ENCODE measurements at regions not wholly inside any gene's neighbourhood (a gene's known extent, or its start where the extent isn't known, plus 50 kb on each side); places are given as distances from the start of the nearest gene placed in this dataset.

DNA sequence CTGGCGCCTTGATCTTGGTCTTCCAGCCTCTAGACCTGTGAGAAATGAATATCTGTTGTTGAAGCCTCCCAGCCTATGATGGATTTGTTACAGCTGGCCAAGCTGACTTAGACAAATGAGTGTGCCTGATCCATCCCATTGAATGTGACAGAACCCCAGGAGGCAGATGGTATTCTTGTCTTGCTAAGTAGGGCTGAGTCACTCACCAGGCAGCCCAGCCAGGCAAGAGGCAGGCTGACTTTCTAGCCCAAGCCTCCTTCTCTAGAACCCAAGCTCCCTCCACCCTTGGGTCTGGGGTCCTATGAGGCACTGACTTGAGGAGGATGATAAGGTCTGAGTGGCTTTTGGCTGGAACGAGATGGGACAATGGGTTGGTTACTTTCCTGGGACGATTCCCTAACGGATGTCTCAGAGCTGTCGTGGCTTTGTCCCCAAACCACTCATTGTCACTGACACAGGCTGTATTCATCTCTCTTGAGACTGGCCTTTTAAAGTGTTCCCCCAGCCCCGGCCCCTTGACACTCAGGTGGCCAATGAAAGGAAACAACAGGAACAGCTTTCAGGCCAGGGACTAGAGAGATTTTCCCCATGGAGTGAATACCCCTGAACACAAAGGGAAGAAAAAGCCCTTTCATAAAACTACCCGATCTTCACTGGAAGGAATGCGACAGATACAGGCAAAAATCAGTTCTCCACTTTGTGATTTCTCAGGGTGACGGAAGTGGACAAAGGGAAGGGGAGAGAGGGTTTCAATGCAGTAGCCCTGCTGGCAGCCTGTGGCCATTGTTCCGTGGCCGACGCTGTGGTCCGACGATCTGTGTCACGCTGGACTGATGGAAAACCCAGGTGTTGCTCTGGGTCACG, 264.2 kb downstream of the AACS start (continued):
- TF ChIP-seq, protein P1, sequence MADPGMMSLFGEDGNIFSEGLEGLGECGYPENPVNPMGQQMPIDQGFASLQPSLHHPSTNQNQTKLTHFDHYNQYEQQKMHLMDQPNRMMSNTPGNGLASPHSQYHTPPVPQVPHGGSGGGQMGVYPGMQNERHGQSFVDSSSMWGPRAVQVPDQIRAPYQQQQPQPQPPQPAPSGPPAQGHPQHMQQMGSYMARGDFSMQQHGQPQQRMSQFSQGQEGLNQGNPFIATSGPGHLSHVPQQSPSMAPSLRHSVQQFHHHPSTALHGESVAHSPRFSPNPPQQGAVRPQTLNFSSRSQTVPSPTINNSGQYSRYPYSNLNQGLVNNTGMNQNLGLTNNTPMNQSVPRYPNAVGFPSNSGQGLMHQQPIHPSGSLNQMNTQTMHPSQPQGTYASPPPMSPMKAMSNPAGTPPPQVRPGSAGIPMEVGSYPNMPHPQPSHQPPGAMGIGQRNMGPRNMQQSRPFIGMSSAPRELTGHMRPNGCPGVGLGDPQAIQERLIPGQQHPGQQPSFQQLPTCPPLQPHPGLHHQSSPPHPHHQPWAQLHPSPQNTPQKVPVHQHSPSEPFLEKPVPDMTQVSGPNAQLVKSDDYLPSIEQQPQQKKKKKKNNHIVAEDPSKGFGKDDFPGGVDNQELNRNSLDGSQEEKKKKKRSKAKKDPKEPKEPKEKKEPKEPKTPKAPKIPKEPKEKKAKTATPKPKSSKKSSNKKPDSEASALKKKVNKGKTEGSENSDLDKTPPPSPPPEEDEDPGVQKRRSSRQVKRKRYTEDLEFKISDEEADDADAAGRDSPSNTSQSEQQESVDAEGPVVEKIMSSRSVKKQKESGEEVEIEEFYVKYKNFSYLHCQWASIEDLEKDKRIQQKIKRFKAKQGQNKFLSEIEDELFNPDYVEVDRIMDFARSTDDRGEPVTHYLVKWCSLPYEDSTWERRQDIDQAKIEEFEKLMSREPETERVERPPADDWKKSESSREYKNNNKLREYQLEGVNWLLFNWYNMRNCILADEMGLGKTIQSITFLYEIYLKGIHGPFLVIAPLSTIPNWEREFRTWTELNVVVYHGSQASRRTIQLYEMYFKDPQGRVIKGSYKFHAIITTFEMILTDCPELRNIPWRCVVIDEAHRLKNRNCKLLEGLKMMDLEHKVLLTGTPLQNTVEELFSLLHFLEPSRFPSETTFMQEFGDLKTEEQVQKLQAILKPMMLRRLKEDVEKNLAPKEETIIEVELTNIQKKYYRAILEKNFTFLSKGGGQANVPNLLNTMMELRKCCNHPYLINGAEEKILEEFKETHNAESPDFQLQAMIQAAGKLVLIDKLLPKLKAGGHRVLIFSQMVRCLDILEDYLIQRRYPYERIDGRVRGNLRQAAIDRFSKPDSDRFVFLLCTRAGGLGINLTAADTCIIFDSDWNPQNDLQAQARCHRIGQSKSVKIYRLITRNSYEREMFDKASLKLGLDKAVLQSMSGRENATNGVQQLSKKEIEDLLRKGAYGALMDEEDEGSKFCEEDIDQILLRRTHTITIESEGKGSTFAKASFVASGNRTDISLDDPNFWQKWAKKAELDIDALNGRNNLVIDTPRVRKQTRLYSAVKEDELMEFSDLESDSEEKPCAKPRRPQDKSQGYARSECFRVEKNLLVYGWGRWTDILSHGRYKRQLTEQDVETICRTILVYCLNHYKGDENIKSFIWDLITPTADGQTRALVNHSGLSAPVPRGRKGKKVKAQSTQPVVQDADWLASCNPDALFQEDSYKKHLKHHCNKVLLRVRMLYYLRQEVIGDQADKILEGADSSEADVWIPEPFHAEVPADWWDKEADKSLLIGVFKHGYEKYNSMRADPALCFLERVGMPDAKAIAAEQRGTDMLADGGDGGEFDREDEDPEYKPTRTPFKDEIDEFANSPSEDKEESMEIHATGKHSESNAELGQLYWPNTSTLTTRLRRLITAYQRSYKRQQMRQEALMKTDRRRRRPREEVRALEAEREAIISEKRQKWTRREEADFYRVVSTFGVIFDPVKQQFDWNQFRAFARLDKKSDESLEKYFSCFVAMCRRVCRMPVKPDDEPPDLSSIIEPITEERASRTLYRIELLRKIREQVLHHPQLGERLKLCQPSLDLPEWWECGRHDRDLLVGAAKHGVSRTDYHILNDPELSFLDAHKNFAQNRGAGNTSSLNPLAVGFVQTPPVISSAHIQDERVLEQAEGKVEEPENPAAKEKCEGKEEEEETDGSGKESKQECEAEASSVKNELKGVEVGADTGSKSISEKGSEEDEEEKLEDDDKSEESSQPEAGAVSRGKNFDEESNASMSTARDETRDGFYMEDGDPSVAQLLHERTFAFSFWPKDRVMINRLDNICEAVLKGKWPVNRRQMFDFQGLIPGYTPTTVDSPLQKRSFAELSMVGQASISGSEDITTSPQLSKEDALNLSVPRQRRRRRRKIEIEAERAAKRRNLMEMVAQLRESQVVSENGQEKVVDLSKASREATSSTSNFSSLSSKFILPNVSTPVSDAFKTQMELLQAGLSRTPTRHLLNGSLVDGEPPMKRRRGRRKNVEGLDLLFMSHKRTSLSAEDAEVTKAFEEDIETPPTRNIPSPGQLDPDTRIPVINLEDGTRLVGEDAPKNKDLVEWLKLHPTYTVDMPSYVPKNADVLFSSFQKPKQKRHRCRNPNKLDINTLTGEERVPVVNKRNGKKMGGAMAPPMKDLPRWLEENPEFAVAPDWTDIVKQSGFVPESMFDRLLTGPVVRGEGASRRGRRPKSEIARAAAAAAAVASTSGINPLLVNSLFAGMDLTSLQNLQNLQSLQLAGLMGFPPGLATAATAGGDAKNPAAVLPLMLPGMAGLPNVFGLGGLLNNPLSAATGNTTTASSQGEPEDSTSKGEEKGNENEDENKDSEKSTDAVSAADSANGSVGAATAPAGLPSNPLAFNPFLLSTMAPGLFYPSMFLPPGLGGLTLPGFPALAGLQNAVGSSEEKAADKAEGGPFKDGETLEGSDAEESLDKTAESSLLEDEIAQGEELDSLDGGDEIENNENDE (IDR thresholded peaks at IDR 0.05; ENCODE audit: insufficient replicate concordance, low read length) = peak; percentile 28
- no peak for TF ChIP-seq RXRA (IDR thresholded peaks at IDR 0.05; ENCODE audit: insufficient read depth, low read depth, low read length)
- no peak for TF ChIP-seq POLR2A (IDR thresholded peaks at IDR 0.05; ENCODE audit: control extremely low read depth in 1 of 2, low read depth in 2 of 2, low read length in 2 of 2)
- TF ChIP-seq EGR1 (IDR thresholded peaks at IDR 0.05; ENCODE audit: borderline replicate concordance, low read depth, low read length) = peak; percentile 32; the same call in 1 of the 2 replicates
- no peak for TF ChIP-seq SP4 (IDR thresholded peaks at IDR 0.05; ENCODE audit: low read length)
- TF ChIP-seq SIX5 (IDR thresholded peaks at IDR 0.05; ENCODE audit: low read depth, low read length) = no peak
- TF ChIP-seq BRCA1 (IDR thresholded peaks at IDR 0.05; ENCODE audit: low read depth, low read length) = no peak
- TF ChIP-seq SP2 (IDR thresholded peaks at IDR 0.05; ENCODE audit: low read length) = no peak
- no peak for TF ChIP-seq RFX5 (IDR thresholded peaks at IDR 0.05; ENCODE audit: borderline replicate concordance, low read depth, low read length)
- TF ChIP-seq TAF1 (IDR thresholded peaks at IDR 0.05; ENCODE audit: low read depth, low read length) = no peak
- no peak for TF ChIP-seq CEBPB (IDR thresholded peaks at IDR 0.05; ENCODE audit: low read depth, low read length)
- TF ChIP-seq EP300 (IDR thresholded peaks at IDR 0.05; ENCODE audit: borderline replicate concordance in 1 of 2, low read depth in 2 of 2, low read length in 2 of 2) = no peak
